Loucy (cell line): ENCODE measurements at regions not wholly inside any gene's neighbourhood (a gene's known extent, or its start where the extent isn't known, plus 50 kb on each side); places are given as distances from the start of the nearest gene placed in this dataset.

Source experiments
- CTCF ChIP-seq: fragments of 200-600 bp; sonication (generic); conservative IDR thresholded peaks from 2 replicates; pipeline ENCODE4 v1.5.1; 2014; ENCODE audit warnings: mild to moderate bottlenecking, antibody characterized with exemption, low read length
- EZH2phosphoT487 ChIP-seq: fragments of 200-600 bp; IDR thresholded peaks from 2 replicates; pipeline ENCODE4 v1.6.1; 2018; ENCODE audit warnings: antibody characterized with exemption, mild to moderate bottlenecking, moderate library complexity, borderline replicate concordance

DNA sequence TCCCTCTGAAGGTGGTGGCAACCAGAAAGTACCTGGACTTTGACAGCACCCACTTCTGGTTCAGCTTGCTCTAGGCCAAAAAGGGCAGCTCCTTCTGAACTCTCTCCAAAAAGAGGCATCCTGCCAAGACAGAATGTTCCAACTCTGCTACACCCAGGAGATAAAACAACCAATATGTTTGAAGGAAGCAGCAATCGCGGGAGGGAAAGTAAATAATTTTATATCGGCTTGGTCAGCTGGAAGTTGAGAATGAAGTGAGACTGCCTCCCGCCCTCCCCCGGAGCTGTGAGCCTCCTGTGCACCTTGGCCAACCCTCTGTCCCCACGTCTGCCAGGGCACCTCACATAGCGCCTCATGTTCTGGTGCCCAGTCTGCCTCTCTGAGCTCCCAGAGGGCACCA, 130.3 kb upstream of the ATP1A1 start:
- TF ChIP-seq CTCF = no peak
- TF ChIP-seq EZH2phosphoT487 = no peak
